ENCODE measurements at regions not wholly inside any gene's neighbourhood (a gene's known extent, or its start where the extent isn't known, plus 50 kb on each side); places are given as distances from the start of the nearest gene placed in this dataset.

GRCh38 chr7:130910949-130911944 is 177.2 kb upstream of the KLF14 start:
- FAIRE-seq (no peak), DNase-seq (ENCODE audit: insufficient read length) (no peak)
- TF ChIP-seq TAF1 (IDR thresholded peaks at IDR 0.05; ENCODE audit: borderline replicate concordance, low read depth, low read length) (no peak), POLR2A (IDR thresholded peaks at IDR 0.05; ENCODE audit: low read depth, low read length) (no peak), POLR2AphosphoS5 (IDR thresholded peaks at IDR 0.05; ENCODE audit: low read depth, low read length) (no peak)

GRCh38 chr7:130912082-130912861 is 178.3 kb upstream of the KLF14 start:
- TF ChIP-seq POLR2A (IDR thresholded peaks at IDR 0.05; ENCODE audit: low read depth, low read length), result no peak
- no peak for TF ChIP-seq TAF1 (IDR thresholded peaks at IDR 0.05; ENCODE audit: borderline replicate concordance, low read depth, low read length)
- TF ChIP-seq POLR2AphosphoS5 (IDR thresholded peaks at IDR 0.05; ENCODE audit: low read depth, low read length), result no peak
- FAIRE-seq, result no peak
- DNase-seq (ENCODE audit: insufficient read length), result no peak

GRCh38 chr7:130912862-130913638 is 179.0 kb upstream of the KLF14 start:
- TF ChIP-seq POLR2A (IDR thresholded peaks at IDR 0.05; ENCODE audit: low read depth, low read length) (peak; percentile 72), TAF1 (IDR thresholded peaks at IDR 0.05; ENCODE audit: borderline replicate concordance, low read depth, low read length) (0 out of 2 replicates have a peak, but pooled peaks have one; percentile 61), POLR2AphosphoS5 (IDR thresholded peaks at IDR 0.05; ENCODE audit: low read depth, low read length) (peak; percentile 65)
- DNase-seq (ENCODE audit: insufficient read length), result no peak
- peak; percentile 44 for FAIRE-seq

- no peak for DNase-seq (ENCODE audit: insufficient read length)
- TF ChIP-seq POLR2AphosphoS5 (IDR thresholded peaks at IDR 0.05; ENCODE audit: low read depth, low read length), result peak; percentile 27; the same call in 1 of the 2 replicates
- no peak for TF ChIP-seq POLR2A (IDR thresholded peaks at IDR 0.05; ENCODE audit: low read depth, low read length)
- no peak for TF ChIP-seq TAF1 (IDR thresholded peaks at IDR 0.05; ENCODE audit: borderline replicate concordance, low read depth, low read length)
- FAIRE-seq, result no peak
Observed at GRCh38 chr7:130913639-130914553, 179.9 kb upstream of the KLF14 start.

- FAIRE-seq, result no peak
- TF ChIP-seq POLR2AphosphoS5 (IDR thresholded peaks at IDR 0.05; ENCODE audit: low read depth, low read length) (no peak), POLR2A (IDR thresholded peaks at IDR 0.05; ENCODE audit: low read depth, low read length) (0 out of 2 replicates have a peak, but pooled peaks have one; percentile 13)
Observed at GRCh38 chr7:130914554-130915294, 180.7 kb upstream of the KLF14 start.

GRCh38 chr7:130917669-130918128 is 183.7 kb upstream of the KLF14 start:
- FAIRE-seq, result no peak

More at GRCh38 chr7:130914554-130915294, 180.7 kb upstream of the KLF14 start:
- DNase-seq (ENCODE audit: insufficient read length), result no peak

GRCh38 chr7:130918129-130919052 is 184.4 kb upstream of the KLF14 start:
- TF ChIP-seq TAF1 (IDR thresholded peaks at IDR 0.05; ENCODE audit: borderline replicate concordance, low read depth, low read length) (no peak), POLR2A (IDR thresholded peaks at IDR 0.05; ENCODE audit: low read depth, low read length) (peak; percentile 22; the same call in 1 of the 2 replicates), POLR2AphosphoS5 (IDR thresholded peaks at IDR 0.05; ENCODE audit: low read depth, low read length) (peak; percentile 12)
- FAIRE-seq (no peak), DNase-seq (ENCODE audit: insufficient read length) (no peak)

More at GRCh38 chr7:130917669-130918128, 183.7 kb upstream of the KLF14 start:
- TF ChIP-seq POLR2A (IDR thresholded peaks at IDR 0.05; ENCODE audit: low read depth, low read length) (no peak), TAF1 (IDR thresholded peaks at IDR 0.05; ENCODE audit: borderline replicate concordance, low read depth, low read length) (no peak), POLR2AphosphoS5 (IDR thresholded peaks at IDR 0.05; ENCODE audit: low read depth, low read length) (no peak)
- no peak for DNase-seq (ENCODE audit: insufficient read length)

GRCh38 chr7:130919316-130920103 is 185.5 kb upstream of the KLF14 start:
- no peak for FAIRE-seq
- DNase-seq (ENCODE audit: insufficient read length), result no peak
- TF ChIP-seq POLR2A (IDR thresholded peaks at IDR 0.05; ENCODE audit: low read depth, low read length) (no peak), POLR2AphosphoS5 (IDR thresholded peaks at IDR 0.05; ENCODE audit: low read depth, low read length) (no peak), TAF1 (IDR thresholded peaks at IDR 0.05; ENCODE audit: borderline replicate concordance, low read depth, low read length) (no peak)

Measured in GM12892 (cell line).